ENCODE measurements at regions not wholly inside any gene's neighbourhood (a gene's known extent, or its start where the extent isn't known, plus 50 kb on each side); places are given as distances from the start of the nearest gene placed in this dataset.

DNA sequence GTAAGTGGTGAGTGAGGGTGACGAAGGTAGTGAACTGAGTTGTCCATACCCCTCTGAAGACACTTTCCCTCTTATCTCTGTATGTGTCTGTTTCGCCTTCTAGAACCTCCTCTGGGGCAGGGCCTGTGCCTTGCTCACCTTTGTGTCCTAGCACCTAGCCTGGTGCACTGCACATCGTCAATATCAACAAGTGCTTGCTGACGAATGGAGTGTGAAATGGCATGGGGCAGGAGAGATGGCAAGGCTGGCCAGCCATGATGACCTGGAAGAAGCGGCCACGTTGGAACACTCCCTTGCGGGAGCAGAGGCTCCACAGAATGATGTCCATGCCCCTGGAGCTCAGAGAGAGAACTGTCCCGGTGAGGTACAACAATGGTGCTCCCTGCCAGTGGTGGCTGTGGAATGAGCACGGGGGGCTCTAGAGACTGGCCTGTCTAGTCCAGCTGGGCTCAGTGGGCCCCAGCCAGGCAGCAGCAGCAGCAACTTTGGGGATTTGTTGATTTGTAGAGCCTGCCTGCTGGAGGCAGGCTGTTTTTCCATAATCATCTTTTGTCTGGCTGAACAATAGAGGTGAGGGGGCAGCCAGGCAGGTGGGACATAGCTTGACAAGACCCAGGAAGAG lies 112.2 kb upstream of the PJA1 start:
- DNase-seq (ENCODE audit: low read depth, low spot score) = no peak
- Histone ChIP-seq H3K79me2 (ENCODE audit: control insufficient read depth, insufficient read depth, low read length) (no peaks in the 10 kb centered on the region), H3K9me3 (replicated peaks; ENCODE audit: control insufficient read depth, insufficient read depth, low read length) (no peaks in the 10 kb centered on the region), H3K36me3 (ENCODE audit: control insufficient read depth in 2 of 2, insufficient read depth in 2 of 2, low read length in 1 of 2) (no peaks in the 10 kb centered on the region), H4K20me1 (ENCODE audit: control insufficient read depth, insufficient read depth) (no peaks in the 10 kb centered on the region), H3K4me1 (ENCODE audit: control insufficient read depth, insufficient read depth, low read length) (no peaks in the 10 kb centered on the region), H3K4me3 (no peak overlapping the region), H3K27ac (ENCODE audit: control insufficient read depth, insufficient read depth) (no peak overlapping the region), H3K27me3 (replicated peaks in 1 of 2; ENCODE audit: control insufficient read depth in 2 of 2, insufficient read depth in 2 of 2, low read length in 1 of 2) (no peaks in the 10 kb centered on the region; a peak in 1 of 4 replicates), H2AFZ (ENCODE audit: control insufficient read depth, low read depth, low read length) (no peak overlapping the region), H3K9ac (ENCODE audit: control insufficient read depth, insufficient read depth, low read length) (no peak overlapping the region), H3K4me2 (ENCODE audit: control insufficient read depth, insufficient read depth) (no peak overlapping the region)
- ChIA-PET SMC1A (ENCODE audit: uncharacterized antibody, unreplicated experiment) (no interaction called here), POLR2A (no interaction called here), CTCF (no interaction called here), RAD21 (ENCODE audit: unreplicated experiment) (no interaction called here)
- intact Hi-C loops (cut with micrococcal nuclease; ENCODE audit: unreplicated experiment) (no loop called here), in situ Hi-C loops (cut with MboI) (loop anchor here (25.0 kb wide), 1 partner anchor 1090 kb away; no protein-coding TSS in a partner anchor)
- ATAC-seq = no peak
- no TSS peak for BruUV-seq (replicated peaks)
- no peak for FAIRE-seq
- 37% methylated on average over 9 of the region's 9 CpGs for WGBS (ENCODE audit: insufficient coverage, insufficient replicate concordance, low lambda C conversion rate, missing lambda C conversion rate)
- TF ChIP-seq TARDBP (IDR thresholded peaks at IDR 0.05; ENCODE audit: borderline replicate concordance) (no peak), RCOR1 (conservative IDR thresholded peaks at IDR 0.05; ENCODE audit: low read depth, low read length) (no peak), RBBP5 (conservative IDR thresholded peaks at IDR 0.05) (no peak), ZNF217 (IDR thresholded peaks at IDR 0.05) (no peak), CHD4 (IDR thresholded peaks at IDR 0.05) (no peak), HDGF (IDR thresholded peaks at IDR 0.05) (no peak), NR2F1 (conservative IDR thresholded peaks at IDR 0.05) (no peak), EP300 (IDR thresholded peaks at IDR 0.05; ENCODE audit: borderline replicate concordance in 1 of 2, control insufficient read depth in 1 of 2, low read depth in 2 of 2, low read length in 2 of 2) (no peak), NFYB (IDR thresholded peaks at IDR 0.05; ENCODE audit: insufficient read depth, low read depth, low read length) (no peak), POLR2AphosphoS5 (IDR thresholded peaks at IDR 0.05; ENCODE audit: low read length) (no peak), BHLHE40 (IDR thresholded peaks at IDR 0.05; ENCODE audit: borderline replicate concordance in 1 of 2, low read depth in 2 of 2, low read length in 1 of 2) (no peak)
- TF ChIP-seq, protein P1, sequence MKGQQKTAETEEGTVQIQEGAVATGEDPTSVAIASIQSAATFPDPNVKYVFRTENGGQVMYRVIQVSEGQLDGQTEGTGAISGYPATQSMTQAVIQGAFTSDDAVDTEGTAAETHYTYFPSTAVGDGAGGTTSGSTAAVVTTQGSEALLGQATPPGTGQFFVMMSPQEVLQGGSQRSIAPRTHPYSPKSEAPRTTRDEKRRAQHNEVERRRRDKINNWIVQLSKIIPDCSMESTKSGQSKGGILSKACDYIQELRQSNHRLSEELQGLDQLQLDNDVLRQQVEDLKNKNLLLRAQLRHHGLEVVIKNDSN (IDR thresholded peaks at IDR 0.05; ENCODE audit: borderline replicate concordance, extremely low read length, insufficient read depth, low read depth, low read length) = no peak
- TF ChIP-seq, protein P2, sequence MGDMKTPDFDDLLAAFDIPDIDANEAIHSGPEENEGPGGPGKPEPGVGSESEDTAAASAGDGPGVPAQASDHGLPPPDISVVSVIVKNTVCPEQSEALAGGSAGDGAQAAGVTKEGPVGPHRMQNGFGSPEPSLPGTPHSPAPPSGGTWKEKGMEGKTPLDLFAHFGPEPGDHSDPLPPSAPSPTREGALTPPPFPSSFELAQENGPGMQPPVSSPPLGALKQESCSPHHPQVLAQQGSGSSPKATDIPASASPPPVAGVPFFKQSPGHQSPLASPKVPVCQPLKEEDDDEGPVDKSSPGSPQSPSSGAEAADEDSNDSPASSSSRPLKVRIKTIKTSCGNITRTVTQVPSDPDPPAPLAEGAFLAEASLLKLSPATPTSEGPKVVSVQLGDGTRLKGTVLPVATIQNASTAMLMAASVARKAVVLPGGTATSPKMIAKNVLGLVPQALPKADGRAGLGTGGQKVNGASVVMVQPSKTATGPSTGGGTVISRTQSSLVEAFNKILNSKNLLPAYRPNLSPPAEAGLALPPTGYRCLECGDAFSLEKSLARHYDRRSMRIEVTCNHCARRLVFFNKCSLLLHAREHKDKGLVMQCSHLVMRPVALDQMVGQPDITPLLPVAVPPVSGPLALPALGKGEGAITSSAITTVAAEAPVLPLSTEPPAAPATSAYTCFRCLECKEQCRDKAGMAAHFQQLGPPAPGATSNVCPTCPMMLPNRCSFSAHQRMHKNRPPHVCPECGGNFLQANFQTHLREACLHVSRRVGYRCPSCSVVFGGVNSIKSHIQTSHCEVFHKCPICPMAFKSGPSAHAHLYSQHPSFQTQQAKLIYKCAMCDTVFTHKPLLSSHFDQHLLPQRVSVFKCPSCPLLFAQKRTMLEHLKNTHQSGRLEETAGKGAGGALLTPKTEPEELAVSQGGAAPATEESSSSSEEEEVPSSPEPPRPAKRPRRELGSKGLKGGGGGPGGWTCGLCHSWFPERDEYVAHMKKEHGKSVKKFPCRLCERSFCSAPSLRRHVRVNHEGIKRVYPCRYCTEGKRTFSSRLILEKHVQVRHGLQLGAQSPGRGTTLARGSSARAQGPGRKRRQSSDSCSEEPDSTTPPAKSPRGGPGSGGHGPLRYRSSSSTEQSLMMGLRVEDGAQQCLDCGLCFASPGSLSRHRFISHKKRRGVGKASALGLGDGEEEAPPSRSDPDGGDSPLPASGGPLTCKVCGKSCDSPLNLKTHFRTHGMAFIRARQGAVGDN (IDR thresholded peaks at IDR 0.05) = no peak
- TF ChIP-seq, protein P3, sequence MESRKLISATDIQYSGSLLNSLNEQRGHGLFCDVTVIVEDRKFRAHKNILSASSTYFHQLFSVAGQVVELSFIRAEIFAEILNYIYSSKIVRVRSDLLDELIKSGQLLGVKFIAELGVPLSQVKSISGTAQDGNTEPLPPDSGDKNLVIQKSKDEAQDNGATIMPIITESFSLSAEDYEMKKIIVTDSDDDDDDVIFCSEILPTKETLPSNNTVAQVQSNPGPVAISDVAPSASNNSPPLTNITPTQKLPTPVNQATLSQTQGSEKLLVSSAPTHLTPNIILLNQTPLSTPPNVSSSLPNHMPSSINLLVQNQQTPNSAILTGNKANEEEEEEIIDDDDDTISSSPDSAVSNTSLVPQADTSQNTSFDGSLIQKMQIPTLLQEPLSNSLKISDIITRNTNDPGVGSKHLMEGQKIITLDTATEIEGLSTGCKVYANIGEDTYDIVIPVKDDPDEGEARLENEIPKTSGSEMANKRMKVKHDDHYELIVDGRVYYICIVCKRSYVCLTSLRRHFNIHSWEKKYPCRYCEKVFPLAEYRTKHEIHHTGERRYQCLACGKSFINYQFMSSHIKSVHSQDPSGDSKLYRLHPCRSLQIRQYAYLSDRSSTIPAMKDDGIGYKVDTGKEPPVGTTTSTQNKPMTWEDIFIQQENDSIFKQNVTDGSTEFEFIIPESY (IDR thresholded peaks at IDR 0.05) = no peak
